ENCODE measurements at regions not wholly inside any gene's neighbourhood (a gene's known extent, or its start where the extent isn't known, plus 50 kb on each side); places are given as distances from the start of the nearest gene placed in this dataset.

DNA sequence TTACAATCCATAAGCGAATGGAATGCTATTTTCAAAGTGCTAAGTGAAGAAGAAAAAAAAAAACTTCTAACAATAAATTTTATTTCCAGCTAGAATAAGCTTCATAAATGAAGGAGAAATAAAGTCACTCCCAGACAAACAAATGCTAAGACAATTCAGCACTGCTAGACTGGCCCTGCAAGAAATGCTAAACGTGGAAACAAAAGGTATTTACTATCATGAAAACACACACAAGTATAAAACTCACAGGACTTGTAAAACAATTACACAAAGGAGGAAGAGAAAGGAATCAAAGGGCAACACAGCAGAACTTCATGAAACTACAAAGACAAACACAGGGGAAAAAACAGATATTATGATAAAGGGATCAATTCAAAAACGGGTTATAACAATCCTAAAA, 85.8 kb upstream of the NELL2 start:
- DNase-seq = no peak

DNA sequence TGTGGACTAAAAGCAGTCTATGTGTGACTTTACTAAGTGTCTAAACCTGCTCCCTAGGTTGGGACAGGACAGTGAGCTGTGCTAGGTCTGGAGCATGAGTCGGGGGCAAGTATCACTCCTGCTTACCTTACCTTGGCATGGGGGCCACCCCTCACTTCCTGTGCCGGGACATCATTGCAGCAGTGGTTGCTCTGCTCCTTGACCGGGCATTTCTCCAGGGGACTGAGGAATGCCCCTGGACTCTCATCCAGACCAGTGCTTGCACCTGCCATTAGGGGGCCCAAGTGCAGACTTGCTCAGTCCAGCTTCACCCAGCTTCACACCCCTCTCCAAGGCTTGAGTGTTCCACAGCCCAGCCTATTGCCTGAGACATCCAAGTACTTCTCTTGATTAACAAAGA, 84.7 kb upstream of the NELL2 start:
- DNase-seq = no peak

DNA sequence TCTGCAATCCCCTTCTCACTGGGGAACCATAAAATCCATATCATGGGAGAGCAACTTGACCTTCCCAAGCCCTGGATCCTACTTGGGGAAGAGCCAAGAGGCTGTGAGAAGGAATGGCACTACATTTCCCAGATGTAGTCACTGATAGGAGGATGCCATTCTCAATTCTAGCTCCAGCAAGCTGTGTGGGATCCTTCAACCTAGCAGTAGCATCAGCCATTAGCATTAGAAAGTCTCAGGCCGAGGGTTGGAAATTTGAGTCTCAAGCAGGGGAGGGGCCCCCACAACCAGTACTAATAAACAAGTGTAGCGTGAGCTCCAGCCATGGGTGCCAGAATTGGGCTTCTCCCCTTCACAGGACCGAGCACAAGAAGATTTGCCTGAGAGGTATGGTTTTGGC, 84.3 kb upstream of the NELL2 start:
- DNase-seq = no peak

DNA sequence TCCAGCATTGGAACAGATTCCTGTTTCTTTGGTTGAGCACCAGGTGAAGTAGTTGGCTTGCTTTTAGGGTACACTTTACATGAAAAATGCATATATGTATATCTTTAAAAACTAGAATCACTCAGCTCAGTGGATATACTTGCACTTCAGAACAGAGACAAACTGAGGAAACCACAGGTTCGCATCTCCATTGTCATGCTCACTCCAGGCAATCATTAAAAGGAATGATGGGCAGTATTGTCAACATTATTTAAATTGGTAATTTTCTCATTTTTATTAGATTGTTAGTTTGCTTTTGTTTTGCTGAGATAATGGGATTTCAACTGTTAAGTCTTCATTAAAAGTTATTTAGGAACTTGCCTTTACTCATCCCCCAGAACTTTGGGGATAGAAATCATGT, 71.0 kb upstream of the NELL2 start:
- DNase-seq = no peak

DNA sequence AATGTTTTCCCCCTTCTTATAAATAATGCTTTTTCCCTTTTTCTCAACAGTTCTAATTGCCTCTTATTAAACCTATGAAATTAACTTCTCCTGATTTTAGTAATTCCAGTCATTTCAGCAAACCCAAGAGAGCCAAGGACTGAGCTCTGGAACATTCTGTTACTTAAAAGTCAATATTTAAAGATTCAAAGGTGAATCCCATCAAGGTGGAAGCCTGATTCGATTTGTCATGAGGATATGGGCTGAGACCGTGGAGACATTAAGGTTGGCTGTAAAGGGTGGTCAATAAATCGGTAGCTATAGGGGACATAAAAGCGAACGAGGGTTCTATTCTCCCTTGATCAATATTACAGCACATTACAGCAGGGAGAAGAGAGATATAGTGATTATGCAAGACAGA, 66.6 kb upstream of the NELL2 start:
- no peak for DNase-seq

DNA sequence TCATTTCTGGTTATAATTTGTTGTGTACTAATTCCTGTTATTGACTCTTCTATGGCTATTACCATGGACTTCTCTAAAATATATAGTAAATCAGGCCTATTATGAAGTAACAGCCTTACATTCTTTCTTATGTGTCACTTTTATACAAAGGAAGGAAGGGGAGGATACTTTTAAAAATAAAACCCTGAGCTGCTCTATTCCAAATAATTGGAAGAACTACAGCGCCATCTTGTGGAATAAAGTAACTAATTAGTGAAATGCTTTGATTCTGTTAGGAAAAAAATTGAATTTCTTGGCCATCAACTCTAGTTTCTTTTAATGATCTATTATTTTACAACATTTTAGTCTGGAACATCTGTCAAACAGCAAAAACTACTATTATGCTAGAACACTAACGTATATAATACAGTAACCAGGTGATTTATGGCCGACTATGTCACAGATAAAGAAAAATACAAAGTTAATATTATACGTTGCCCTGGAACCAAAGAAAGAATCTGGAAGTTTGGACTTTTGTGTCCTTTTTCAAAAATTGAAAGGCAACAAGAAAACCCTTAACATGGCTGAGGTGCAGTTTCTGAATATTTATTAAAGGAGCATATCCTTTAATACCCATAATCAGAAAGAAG, 55.0 kb upstream of the NELL2 start:
- DNase-seq = peak in 2 of 51 donors; percentile 0 to 23

DNA sequence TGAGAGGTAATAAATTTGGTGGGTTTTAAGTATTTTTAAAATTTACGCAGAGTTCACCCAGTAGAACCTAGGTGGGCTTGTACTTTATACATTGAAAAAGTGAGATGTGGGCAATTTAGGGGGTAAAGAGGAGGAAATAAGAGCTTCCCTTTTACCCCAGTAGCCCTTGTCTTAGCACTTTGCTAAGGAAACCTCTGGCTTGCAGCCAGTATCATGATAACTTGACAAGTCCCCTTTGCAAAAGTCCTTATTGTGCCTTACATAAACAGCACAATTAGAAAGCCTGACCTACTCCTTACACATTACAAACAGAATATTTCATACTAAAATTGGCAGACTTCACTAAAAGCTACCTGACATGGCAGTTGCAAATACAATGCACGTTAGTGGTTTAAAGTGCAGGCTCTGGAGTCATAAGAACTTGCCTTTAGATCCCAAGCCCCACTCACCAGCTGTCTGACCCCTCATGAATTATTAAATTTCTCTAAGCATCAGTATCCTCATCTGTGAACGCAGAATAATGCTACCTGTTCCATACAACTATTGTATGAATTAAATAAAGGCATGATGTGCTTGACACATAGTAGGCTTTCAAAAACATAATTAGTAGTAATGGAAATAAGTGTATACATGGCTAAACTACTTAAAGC, 53.2 kb upstream of the NELL2 start:
- DNase-seq = no peak
